Psoas muscle (tissue), 7 donors: ENCODE measurements at regions not wholly inside any gene's neighbourhood (a gene's known extent, or its start where the extent isn't known, plus 50 kb on each side); places are given as distances from the start of the nearest gene placed in this dataset.
"Not testable (repeated sequence)": the region's sequence is repeated elsewhere in the genome, so short reads cannot be mapped to it uniquely, and the experiment has no call there.

Source experiments
- ATAC-seq, 4 donors: fragments of 200-7000 bp; cut with Tn5 transposase; one replicate each; pipeline ENCODE4 v1.9.1; 2020; ENCODE audit warnings: moderate library complexity in 3 of 4, mild to moderate bottlenecking in 2 of 4
- DNase-seq, 2 donors: peaks; one replicate each; pipeline ENCODE4 v3.0.0-alpha.2; 2020
- H3K27ac ChIP-seq: fragments of 200-600 bp; one replicate; pipeline ENCODE4 v1.8.0; 2022
- H3K27me3 ChIP-seq, 3 donors: fragments of 200-600 bp in 1 of 3; one replicate each; pipeline versions ENCODE4 v1.6.1 to v1.8.0; 2013 to 2022; ENCODE audit warnings: low read length in 2 of 3, mild to moderate bottlenecking in 2 of 3, moderate library complexity in 1 of 3; ENCODE audit not compliant: insufficient read depth in 3 of 3
- H3K36me3 ChIP-seq, 2 donors: fragments of 200-600 bp in 1 of 2; one replicate each; pipeline versions ENCODE4 v1.6.1 to v1.8.0; 2013 to 2022; ENCODE audit warnings: low read depth in 1 of 2, mild to moderate bottlenecking in 1 of 2, moderate library complexity in 1 of 2; ENCODE audit not compliant: insufficient read depth in 1 of 2
- H3K4me1 ChIP-seq: fragments of 200-600 bp; one replicate; pipeline ENCODE4 v1.8.0; 2022
- H3K4me3 ChIP-seq: fragments of 200-600 bp; one replicate; pipeline ENCODE4 v1.8.0; 2022; ENCODE audit warnings: mild to moderate bottlenecking
- H3K9me3 ChIP-seq: fragments of 200-600 bp; one replicate; pipeline ENCODE4 v1.8.0; 2022
- WGBS, 3 donors: extraction: QIAGEN DNeasy Blood & Tissue Kit; methylation state at CpG; one replicate each; pipeline versions ENCODE4 v1.1.6 to v1.1.7; 2013; 5-methylcytosine and 5-hydroxymethylcytosine counted together
- intact Hi-C, 2 donors: fragments of 100-400 bp; cut with DNase I; formaldehyde crosslinking; loops; one replicate each; pipeline versions ENCODE4 v1.11.0 to v1.14.2; 2022
- TF ChIP-seq, protein P1 (sequence below): fragments of 200-600 bp; IDR thresholded peaks from one replicate; pipeline ENCODE4 v1.8.0; 2022; ENCODE audit warnings: antibody characterized with exemption
- donor health status: healthy with polysubstance abuse.
- donor health status: DM: no; HTN: no; CAD: no; lungs with moderate emphysema.
- donor health status: Bipolar disorder and iron deficiency.
- donor health status: healthy.
- donor health status: DM: yes; HTN: yes; CAD: no.
- donor health status: DM: no; HTN: no; CAD: no.
- donor health status: DM: yes; HTN: yes; CAD: no.

DNA sequence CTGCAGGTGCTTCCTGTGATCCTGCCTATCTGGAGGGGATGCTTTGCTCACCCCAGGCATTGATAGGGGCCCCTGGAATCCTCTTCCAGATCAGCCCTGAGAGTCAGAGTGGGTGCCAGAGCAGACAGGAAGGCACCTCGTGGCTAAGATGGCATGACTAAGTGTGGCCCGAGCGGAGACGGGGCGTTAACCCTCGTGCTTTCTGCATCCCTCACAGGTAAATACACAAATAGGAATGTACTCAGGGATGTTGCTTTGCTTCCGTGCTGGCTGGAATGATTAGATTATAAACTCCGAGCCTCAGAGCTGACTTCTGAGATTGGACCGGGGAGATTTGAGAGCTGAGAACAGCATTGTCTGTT, 312.7 kb upstream of the B3GAT1 start:
- H3K27me3 ChIP-seq, result peaks cover 0 to 7% (median 6%) of the 10 kb centered on the region in 3 donors
- ATAC-seq, result no peak
- intact Hi-C loops, result no loop called here
- H3K9me3 ChIP-seq, result no peaks in the 10 kb centered on the region
- H3K4me3 ChIP-seq, result no peak overlapping the region
- TF ChIP-seq, protein P1, sequence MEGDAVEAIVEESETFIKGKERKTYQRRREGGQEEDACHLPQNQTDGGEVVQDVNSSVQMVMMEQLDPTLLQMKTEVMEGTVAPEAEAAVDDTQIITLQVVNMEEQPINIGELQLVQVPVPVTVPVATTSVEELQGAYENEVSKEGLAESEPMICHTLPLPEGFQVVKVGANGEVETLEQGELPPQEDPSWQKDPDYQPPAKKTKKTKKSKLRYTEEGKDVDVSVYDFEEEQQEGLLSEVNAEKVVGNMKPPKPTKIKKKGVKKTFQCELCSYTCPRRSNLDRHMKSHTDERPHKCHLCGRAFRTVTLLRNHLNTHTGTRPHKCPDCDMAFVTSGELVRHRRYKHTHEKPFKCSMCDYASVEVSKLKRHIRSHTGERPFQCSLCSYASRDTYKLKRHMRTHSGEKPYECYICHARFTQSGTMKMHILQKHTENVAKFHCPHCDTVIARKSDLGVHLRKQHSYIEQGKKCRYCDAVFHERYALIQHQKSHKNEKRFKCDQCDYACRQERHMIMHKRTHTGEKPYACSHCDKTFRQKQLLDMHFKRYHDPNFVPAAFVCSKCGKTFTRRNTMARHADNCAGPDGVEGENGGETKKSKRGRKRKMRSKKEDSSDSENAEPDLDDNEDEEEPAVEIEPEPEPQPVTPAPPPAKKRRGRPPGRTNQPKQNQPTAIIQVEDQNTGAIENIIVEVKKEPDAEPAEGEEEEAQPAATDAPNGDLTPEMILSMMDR, result no peak
- H3K4me1 ChIP-seq, result no peaks in the 10 kb centered on the region
- H3K27ac ChIP-seq, result no peak overlapping the region
- DNase-seq, result no peak
- WGBS, 3 donors, result 66 to 70% (median 68%) methylated on average over 9 of the region's 9 CpGs
- H3K36me3 ChIP-seq, result no peaks in the 10 kb centered on the region

DNA sequence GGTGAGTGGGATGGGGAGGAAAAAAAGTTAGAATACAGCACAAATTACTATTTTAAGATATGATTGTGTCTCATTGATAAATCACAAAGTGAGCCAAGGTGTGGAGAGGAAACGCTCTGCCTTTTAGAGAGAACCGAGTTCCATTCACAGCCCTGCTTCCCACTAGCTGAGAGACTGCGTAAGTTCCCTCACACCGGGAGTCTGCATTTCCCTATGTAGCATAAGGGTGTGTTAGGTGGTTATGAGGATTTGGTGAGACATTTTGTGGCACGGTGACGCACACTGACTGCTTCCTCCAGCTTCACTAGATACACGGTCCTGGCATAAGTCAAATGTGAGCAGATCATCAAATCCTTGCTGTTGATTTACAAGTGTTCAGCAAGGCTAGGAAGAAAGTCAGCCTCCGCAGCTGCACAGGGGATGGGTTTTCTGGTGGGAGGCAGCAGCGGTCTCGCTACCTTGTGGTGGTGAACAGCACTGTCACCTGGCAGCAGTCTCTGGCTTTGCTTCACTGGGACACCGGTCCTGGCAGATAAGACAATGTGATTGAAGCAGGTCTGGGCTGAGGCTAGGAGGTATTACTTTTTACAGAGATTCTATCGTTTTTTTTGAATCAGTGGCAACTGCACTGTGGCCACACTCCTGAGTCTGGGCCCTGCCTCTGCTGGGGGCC, 312.2 kb upstream of the B3GAT1 start:
- WGBS, 3 donors, result 79 to 81% (median 79%) methylated on average over 12 of the region's 12 CpGs
- H3K27ac ChIP-seq, result no peak overlapping the region
- no peaks in the 10 kb centered on the region for H3K4me1 ChIP-seq
- intact Hi-C loops, result no loop called here
- DNase-seq (no peak), ATAC-seq (no peak)
- no peaks in the 10 kb centered on the region for H3K36me3 ChIP-seq
- peaks cover 0 to 7% (median 6%) of the 10 kb centered on the region in 3 donors for H3K27me3 ChIP-seq
- no peaks in the 10 kb centered on the region for H3K9me3 ChIP-seq
- no peak overlapping the region for H3K4me3 ChIP-seq
- TF ChIP-seq, protein P1, result no peak

DNA sequence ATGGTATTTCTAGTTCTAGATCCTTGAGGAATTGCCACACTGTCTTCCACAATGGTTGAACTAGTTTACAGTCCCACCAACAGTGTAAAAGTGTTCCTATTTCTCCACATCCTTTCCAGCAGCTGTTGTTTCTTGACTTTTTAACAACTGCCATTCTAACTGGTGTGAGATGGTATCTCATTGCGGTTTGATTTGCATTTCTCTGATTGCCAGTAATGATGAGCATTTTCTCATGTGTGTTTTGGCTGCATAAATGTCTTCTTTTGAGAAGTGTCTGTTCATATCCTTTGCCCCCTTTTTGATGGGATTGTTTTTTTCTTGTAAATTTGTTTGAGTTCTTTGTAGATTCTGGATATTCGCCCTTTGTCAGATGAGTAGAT, 308.6 kb upstream of the B3GAT1 start:
- 94 to 95% (median 95%) methylated on average over 2 of the region's 2 CpGs for WGBS, 3 donors
- ATAC-seq, DNase-seq, H3K4me3 ChIP-seq, H3K9me3 ChIP-seq, H3K36me3 ChIP-seq, H3K27ac ChIP-seq, intact Hi-C loops, H3K27me3 ChIP-seq, H3K4me1 ChIP-seq: not testable (repeated sequence)

DNA sequence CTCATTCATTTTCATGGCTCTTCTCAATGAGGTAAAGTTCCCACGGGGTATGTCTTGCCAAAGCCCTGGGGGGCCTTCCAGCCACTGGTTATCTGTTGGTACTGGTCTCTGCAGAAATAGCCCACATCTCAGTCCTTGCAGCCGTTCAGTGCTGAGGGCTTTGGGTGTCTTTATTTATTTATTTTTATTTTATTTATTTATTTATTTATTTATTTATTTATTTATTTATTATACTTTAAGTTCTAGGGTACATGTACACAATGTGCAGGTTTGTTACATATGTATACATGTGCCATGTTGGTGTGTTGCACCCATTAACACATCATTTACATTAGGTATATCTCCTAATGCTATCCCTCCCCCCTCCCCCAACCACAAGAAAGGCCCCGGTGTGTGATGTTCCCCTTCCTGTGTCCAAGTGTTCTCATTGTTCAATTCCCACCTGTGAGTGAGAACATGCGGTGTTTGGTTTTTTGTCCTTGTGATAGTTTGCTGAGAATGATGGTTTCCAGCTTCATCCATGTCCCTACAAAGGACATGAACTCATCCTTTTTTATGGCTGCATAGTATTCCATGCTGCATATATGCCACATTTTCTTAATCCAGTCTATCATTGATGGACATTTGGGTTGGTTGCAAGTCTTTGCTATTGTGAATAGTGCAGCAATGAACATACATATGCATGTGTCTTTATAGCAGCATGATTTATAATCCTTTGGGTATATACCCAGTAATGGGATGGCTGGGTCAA, 308.1 kb upstream of the B3GAT1 start:
- DNase-seq, H3K4me1 ChIP-seq, H3K4me3 ChIP-seq, intact Hi-C loops, ATAC-seq, H3K27ac ChIP-seq, H3K36me3 ChIP-seq, H3K27me3 ChIP-seq, H3K9me3 ChIP-seq: not testable (repeated sequence)
- WGBS, 3 donors, result 78 to 89% (median 85%) methylated on average over 3 to 4 of the region's 4 CpGs

DNA sequence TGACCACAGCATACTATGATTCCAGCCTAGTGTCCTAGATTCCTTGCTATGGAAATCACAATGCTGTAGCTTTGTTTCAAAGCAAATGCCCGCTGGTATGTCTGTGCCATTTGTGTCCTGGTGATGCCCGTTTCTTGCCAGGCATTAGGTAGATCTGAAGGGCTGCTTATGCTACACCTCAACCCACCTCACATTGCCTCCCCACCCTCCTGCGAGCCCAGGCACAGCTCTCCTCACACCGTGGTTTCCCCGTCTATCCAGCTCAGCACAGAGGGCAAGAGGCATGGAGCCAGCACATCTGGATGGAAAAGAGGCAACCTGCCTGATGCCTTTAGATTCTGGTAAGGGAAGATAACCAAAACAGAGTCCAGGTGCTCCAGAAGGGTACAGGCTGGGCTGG, 307.4 kb upstream of the B3GAT1 start:
- Histone ChIP-seq H3K36me3 (no peaks in the 10 kb centered on the region), H3K9me3 (no peaks in the 10 kb centered on the region), H3K27me3 (peaks cover 0 to 2% (median 1%) of the 10 kb centered on the region in 3 donors), H3K27ac (no peak overlapping the region), H3K4me1 (no peaks in the 10 kb centered on the region), H3K4me3 (no peak overlapping the region)
- DNase-seq (no peak), ATAC-seq (no peak)
- 90 to 92% (median 90%) methylated on average over 5 of the region's 5 CpGs for WGBS, 3 donors
- intact Hi-C loops, result no loop called here
- TF ChIP-seq, protein P1, result no peak
